HG02623 (cell line): ENCODE measurements at regions not wholly inside any gene's neighbourhood (a gene's known extent, or its start where the extent isn't known, plus 50 kb on each side); places are given as distances from the start of the nearest gene placed in this dataset.
"Not testable (repeated sequence)": the region's sequence is repeated elsewhere in the genome, so short reads cannot be mapped to it uniquely, and the experiment has no call there.

ENCODE experiments used
- ATAC-seq: cut with Tn5 transposase; IDR thresholded peaks from one replicate; pipeline ENCODE4 v1.9.1; 2021; ENCODE audit warnings: moderate library complexity; ENCODE audit not compliant: unreplicated experiment

DNA sequence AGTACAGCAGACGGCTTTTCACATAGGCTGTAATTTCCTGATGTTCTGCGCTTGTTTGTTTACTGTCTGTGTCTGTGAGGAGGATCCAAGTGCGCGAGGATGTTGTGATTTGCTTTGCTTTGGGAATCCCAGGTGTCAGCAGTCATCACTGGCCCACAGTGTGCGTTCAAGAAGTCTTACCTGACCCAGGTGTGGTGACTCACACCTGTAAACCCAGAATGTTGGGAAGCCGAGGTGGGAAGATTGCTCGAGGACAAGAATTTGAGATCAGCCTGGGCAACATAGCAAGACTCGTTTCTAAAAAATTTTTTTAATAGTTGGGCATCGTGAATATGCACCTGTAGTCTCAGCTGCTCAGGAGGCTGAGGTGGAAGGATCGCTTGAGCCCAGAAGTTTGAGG lies 110.7 kb downstream of the CRLF3 start:
- not testable (repeated sequence) for ATAC-seq

DNA sequence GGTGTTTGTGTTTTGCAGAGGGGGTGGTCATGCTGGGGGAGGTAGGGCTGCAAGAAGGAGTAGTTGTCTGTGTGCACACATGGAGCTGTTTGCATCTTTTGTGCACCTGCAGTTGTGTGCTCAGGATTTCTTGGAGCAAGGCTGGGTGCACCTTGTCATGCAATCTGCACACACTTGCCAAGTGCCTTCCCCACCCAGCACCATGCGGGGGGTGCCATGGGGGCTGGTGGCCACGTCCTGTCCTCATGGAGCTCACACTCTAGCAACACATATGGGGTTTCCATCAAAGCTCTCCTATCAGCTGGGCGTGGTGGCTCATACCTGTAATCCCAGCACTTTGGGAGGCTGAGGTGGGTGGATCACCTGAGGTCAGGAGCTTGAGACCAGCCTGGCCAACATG lies 111.6 kb downstream of the CRLF3 start:
- ATAC-seq, result not testable (repeated sequence)

DNA sequence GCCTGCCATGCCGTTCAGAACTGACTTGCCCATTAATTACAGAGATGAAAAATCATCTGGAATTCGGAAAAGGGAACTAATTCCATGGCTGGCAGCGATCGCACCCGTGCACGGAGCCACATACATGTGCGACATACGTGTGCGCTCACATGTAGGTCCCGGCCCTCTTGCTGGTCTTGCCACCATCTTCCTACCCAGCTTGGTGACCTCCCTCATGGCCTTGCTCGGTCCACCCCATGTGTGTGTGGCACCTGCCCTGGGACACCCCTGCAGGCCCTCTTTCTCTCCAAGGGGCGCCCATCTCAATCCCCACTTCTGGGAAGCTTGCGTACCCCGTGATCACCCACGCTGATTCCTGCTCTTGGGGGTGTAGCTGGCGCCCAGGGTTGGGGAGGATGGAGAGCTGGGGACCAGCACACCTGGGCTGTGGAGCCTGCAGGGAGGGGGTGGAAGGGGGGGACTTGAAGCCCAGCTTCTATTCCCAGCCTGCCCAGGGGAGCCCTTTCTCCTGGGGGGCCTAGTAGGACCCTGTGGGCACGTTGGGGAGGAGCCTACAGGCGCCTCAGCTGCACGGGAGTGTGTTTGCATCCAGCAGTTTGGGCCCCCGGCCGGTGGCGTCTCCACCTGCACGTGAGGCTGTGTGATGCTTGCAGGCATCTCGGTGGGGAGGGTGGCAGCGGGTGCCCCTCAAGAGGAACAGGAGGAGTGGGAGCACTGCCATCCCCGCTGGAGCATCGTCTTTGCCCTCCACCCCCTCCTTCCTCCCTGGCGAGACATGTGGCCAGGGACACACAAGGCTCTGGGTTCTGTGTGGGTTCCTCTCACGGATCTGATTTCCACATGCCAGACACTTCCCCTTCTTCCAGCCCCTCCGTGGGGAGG lies 112.6 kb downstream of the CRLF3 start:
- ATAC-seq, result not testable (repeated sequence)

DNA sequence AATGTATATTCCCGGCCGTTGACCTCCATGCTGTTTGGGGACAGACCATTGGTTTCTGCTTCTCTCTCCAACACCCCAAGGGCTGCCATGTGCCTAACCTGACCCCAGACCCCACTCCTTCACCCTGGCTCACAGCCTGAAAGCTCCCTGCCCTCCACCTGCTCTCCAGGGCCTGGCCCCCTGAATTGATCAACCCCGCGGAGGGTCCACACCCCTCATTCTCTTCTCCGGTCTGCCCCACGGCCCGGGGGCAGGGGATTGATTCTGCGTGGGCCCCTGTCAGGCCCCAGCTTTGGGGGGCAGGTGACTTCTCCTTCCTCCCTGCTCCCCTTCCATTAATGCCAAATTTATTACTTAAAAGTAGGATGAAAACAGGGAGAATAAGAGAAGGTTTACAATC lies 113.3 kb downstream of the CRLF3 start:
- not testable (repeated sequence) for ATAC-seq

DNA sequence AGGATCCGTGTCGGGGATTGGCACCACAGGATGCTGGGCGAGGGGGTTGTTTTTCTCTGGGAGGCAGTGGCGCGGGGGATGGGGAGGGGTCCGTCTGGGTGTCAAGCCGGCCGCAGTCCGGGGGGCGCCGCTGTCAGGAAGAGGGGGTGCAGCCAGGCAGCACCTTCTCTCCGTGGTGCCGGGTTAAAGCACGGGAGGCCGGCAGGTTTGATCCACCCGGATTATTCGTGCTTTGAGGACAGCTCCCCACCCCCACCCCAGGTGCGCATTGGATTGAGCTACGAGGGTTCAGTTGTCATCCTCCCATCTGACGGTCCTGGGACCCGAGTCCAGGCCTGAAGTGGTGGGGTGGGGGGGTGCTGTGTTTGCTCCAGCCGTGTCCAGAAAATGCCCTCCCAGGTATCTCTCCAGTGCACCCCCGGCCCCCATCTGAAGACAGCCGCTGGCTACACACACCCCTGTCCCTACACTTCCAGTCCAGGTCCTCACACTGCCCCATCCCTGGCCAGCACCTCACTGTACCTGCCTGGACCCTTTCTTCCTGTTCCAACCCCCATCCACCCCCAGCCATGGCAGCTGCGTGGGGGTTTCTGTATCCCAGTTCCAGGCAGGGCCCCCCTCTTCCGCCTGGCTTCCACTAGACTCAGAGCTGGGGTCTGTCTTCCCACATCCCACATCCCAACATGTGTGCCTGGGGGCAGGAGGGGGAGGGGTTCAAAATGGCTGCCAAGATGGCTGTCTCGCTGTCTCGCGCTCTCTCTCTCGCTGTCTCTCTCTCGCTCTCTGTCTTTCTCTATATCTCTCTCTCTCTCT lies 114.0 kb downstream of the CRLF3 start:
- not testable (repeated sequence) for ATAC-seq

DNA sequence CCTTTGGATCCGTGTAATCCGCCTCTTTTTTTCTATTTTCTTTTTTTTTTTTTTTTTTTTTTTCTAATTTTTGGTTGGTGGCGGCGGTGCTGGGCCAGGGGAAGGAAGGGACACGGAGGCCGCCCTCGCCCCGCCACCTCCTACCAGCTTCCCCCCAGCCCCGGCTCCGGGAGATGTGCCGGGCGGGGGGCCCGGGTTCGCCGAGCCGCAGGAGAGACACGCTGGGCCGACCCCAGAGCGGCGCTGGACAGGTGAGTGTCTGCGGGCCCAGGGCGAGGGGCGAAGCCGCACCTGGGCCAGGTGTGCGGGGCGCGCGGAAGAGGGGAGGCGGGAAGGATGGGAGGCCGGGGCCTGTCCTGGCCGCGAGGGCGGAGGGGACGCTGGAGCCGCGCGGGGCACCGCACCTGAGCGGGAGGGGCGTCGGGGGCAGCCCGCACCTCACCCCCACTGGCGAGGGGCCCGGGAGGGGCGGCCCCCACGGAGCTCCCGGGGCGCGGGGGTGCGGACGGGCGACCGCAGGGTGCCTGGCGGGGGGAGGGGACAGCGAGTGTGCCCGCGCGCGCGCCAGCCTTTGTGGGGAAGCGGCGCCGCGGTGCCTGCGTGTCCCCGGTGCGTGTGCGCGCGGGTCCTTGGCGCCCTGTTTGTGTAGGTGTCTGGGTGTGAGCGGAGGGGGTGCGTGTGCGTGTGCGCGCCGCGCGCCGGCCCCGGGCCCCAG lies 114.8 kb downstream of the CRLF3 start:
- ATAC-seq, result not testable (repeated sequence)

DNA sequence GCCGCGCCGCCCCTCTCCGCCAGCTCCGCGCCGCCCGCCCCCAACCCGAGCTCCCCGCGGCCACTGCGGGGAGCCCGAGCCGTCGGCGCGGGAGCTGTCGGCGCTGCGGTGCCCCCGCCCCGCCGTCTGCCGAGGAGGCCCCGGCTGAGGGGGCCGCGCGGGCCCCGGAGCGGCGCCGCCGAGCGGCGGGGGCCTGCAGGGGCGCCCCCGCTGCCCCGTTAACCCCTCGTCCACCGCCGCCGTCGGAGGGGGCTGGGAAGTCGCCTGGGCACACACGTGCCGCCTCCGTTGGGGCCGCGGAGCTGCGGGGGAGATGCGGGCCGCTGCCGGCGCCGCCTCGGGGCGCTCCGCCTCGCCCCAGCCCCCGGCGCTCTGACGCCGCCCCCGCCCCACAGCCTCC lies 115.4 kb downstream of the CRLF3 start:
- ATAC-seq, result not testable (repeated sequence)

DNA sequence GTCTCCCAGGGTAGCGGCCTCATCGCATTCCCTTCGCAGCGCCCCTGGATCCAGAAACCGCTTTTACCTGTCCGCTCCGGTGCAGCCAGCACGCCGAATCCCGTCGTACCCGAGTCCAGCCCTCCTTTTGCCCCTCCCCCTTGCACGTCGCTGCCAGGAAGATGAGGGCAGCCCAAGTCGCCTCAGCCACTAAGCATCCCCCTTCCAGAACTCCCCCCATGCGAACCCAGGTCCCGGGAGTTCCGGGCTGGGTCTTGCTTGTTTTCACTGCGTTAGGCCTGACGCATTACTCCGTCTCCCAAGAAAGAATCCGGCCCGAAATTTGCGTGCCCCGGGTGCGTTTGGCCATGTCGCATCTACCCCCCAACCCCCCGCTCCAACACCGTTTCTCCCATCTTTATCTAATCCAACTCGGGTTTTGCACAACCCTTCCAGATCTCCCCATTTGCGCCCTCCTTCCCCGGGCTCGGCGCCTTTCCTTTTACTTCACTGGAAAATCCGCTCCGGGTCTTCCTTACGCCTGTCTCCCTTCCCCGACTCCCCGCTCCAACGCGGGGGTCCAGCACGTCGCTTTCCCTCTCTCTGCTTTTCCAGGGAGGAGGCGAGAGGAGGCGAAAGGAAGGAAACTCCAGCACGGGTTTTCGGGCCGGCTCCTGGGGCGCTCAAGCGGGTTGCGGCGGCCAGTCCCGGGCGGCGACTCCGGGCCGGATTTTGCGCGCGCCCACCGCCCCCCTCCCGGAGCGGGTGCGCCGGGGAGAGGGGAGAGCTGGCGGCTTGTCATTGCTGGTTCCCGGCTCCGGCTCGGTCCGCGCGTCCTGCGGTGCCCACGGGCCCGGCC lies 116.0 kb downstream of the CRLF3 start:
- ATAC-seq, result not testable (repeated sequence)

DNA sequence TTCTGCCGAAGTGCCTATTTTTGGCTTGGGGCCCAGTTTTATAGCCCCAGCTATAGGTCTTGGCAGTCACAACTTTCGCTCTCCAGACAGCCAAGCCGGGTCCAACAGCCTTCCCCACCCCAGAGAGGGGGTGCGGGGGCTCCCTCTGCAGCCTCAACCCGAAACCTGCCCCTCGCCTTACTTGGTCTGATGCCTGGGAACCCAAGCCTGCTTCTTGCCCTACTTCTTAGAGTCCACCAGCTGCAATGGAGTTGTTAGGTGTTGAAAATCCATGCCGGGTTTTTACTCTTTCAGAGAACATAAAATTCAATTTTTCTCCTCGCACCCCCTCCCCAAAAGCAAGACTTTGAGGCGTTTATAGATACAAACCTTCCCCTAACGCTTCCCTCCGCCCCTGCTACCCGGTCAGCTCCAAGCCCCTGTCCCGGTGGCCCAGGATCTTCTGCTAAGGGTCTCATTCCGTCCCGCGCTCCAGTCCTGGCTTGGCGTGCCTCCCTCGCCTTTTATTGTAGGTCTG lies 116.7 kb downstream of the CRLF3 start:
- not testable (repeated sequence) for ATAC-seq

DNA sequence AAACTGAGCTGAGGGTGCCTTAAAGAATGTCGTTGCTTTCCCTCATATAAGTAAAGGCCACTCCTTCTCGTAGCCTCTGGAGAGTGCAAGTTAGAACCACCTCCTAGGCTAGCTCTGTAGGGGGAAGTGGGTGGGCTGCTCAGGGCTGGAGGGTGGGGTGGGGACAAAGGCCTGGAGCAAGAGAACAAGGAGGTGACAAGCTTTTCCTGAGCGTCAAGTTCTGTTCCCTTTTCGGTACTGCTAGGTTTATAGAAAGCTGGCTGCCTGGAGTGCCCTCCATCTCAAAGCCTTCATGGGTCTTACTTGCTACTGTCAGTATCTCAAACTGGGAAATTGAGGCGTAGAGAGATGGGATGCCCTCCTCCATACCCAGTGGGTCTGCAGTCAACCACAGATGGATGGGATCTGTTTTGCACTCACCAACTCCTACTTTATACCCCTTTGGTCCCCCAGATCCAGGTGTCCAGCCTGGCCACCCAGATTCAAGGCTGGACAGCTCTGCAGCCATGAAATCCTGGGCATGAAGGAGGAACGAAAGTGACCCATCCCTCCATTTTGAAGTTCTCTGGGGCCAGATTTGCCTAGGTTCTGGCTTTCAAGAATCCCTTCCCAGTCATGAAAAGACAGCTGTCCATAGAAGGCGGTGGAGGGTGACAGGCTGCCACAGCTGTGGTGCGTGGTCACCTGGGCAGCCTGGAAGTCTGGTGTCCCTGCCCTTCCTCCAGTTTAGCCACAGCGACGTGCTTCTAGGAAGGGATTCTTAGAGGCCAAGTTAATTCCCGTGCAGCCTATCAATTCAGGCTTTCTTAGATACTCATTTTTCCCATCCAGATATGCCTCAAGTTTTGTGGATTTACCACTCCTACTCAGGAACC lies 117.8 kb downstream of the CRLF3 start:
- ATAC-seq, result not testable (repeated sequence)

DNA sequence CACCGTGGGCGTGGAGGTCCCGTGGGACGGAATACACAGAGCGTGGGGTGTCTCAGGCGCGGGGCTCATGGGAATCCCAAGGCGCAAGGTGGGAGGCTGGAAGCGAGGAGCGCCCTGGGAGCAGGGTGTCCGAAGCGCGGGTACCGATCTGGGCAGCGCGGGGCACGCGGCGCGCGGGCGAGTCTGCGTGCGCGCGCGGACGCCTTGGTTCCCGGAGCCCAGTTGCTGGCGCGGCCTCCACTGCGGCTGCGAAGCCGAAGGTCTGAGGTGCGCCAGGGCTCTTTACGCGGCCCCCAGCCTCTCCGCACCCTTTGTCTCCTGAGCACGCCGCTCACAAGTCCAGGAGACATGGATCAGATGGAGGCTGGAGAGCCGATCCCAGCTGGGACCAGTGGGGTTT lies 118.5 kb downstream of the CRLF3 start:
- ATAC-seq, result not testable (repeated sequence)

DNA sequence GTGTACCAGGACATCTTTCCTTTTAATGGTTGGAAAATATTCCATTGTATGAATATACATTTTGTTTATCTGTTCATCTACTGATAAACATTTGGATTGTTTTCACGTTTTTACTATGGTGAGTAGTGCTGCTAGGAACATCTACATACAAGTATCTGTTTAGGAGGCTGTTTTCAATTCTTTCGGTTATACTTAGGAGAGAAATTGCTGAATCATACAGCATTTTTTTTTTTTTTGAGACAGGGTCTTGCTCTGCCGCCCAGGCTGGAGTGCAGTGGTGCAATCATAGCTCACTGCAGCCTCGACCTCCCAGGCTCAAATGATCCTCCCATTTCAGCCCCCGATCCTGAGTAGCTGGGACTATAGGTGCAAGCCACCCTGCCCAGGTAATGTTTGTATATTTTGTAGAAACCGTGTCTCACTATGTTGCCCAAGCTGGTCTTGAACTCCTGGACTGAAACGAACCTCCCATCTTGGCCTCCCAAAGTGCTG lies 122.9 kb downstream of the CRLF3 start:
- no peak for ATAC-seq

DNA sequence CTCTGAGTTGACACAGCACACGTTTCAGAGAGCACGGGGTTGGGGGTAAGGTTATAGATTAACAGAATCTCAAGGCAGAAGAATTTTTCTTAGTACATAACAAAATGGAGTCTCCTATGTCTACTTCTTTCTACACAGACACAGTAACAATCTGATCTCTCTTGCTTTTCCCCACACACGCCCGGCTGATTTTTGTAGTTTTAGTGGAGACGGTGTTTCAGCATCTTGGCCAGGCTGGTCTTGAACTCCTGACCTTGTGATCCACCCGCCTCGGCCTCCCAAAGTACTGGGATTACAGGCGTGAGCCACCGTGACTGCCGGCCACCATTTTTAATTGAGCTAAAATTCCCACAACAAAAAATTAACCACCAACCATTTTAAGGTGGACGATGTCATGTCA lies 123.7 kb downstream of the CRLF3 start:
- ATAC-seq, result not testable (repeated sequence)

DNA sequence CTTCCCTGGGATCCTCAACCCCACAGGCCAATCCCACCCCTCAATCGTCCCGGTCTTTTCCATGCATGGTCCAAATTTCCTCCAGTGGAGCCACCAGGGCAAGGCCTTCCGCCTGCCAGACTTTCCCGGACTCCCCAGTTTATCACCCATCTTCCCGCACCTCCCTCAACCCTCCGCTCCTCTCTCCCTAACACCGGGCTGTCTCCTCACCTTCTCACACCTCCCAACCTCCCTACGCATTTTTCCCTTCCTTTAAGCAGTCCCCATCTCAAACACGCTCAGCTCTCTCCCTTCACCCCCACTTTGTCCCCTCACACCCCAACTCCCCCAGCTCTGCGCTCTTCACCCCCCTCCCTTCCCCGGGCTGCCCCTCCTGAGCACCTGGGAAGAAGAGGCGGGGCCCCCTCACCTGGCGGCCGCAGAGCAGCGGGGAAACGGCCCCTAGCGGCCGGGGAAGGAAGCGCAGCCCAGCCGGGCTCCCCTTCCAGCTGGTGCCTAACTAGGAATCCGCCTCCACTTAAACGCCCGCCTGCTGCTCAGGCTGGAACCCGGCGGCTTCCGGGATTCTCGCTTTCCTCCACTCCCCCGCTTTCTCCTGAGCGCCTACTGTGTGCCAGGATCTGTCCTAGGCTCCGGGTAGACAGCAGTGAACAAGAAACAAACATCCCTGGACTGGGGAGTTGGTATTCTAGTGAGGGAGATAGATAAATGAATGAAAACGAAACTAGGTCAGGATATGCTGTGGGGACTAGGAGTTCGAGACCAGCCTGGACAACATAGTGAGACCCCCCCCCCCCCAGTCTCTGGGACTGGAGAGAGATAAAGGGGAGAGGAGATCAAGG lies 126.7 kb downstream of the CRLF3 start:
- not testable (repeated sequence) for ATAC-seq

DNA sequence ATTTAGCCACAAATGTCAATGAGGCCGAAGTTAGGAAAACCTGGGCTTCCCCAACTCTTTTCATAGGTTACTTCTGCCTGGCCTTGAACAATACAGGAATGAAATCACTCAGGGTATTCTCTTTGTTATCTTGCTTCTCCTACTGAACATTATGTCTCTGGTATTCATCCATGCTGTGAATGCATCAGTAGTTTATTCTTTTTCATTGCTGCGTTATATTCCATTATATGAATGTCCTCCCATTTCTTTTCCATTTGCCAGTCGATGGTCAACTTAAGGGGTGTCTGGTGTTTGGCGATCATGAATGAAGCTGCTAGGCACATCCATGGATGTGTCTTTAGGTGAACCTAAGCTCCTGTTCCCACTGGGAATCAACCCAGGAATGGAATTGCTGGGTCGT lies 128.3 kb downstream of the CRLF3 start:
- no peak for ATAC-seq

DNA sequence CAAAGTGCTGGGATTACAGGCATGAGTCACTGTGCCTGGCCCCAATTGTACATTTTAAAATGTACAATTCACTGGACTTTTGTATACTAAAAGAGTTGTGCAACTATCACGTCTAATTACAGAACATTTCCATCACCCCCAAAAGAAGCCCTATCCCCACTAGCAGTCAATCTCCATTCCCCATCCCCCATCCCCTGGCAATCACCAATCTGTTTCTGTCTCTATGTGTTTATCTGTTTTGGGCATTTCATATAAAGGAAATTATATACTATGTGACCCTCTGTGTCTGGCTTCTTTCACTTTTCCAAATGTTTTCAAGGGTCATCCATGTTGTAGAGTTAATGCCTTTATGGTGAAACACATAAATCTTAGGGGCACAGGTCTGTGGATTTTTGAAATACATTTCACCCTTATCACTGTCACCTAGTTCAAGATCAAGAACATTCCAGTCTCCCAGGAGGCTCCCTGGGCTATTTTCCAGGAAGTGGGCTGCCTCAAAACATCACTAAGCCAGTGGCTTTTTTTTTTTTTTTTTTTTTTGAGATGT lies 129.2 kb downstream of the CRLF3 start:
- ATAC-seq, result not testable (repeated sequence)

DNA sequence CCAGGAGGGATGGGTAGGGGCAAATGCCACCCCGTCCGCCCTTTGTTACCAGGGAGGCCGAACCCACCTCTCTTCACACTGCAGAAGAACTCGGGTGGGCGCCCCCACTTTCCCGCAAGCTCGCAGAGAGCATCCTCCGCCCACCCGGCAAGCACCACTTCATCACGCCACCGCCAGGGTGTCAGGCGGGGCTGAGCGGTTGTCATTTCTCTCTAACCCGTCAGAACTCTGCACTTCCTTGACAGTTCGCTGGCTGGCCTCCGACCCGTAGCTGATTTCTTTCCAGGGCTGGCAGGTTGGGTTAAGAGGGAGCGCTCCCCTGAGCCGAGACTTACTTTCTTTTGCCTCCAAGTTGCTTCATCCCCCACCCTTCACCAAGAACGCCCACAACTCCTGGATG lies 130.7 kb downstream of the CRLF3 start:
- ATAC-seq, result not testable (repeated sequence)
